ENCODE measurements at regions not wholly inside any gene's neighbourhood (a gene's known extent, or its start where the extent isn't known, plus 50 kb on each side); places are given as distances from the start of the nearest gene placed in this dataset.

- TF ChIP-seq CTCF (IDR thresholded peaks at IDR 0.05) (no peak), POLR2A (IDR thresholded peaks at IDR 0.05) (no peak)
Measured at GRCh38 chr4:151961456-151961855, 200.6 kb upstream of the GATB start.
